Effector memory CD4-positive, alpha-beta T cell (primary cell): ENCODE measurements at regions not wholly inside any gene's neighbourhood (a gene's known extent, or its start where the extent isn't known, plus 50 kb on each side); places are given as distances from the start of the nearest gene placed in this dataset.

Experiments
- DNase-seq, 3 donors: peaks; one replicate each; pipeline ENCODE4 v3.0.0-alpha.2; 2020
- H3K27ac ChIP-seq: 2 replicates; pipeline ENCODE4 v1.7.0; 2013; ENCODE audit warnings: mild to moderate bottlenecking, low read length, moderate library complexity; ENCODE audit not compliant: insufficient read depth, poor library complexity, severe bottlenecking
- H3K27me3 ChIP-seq: replicated peaks from 2 replicates; pipeline ENCODE4 v1.7.0; 2013; ENCODE audit warnings: mild to moderate bottlenecking, low read length; ENCODE audit not compliant: insufficient read depth, control insufficient read depth, poor library complexity, severe bottlenecking
- H3K36me3 ChIP-seq: 2 replicates; pipeline ENCODE4 v1.7.0; 2013; ENCODE audit warnings: mild to moderate bottlenecking, low read length, moderate library complexity; ENCODE audit not compliant: control insufficient read depth, insufficient read depth
- H3K4me1 ChIP-seq: 2 replicates; pipeline ENCODE4 v1.7.0; 2013; ENCODE audit warnings: low read length, mild to moderate bottlenecking; ENCODE audit not compliant: control insufficient read depth, insufficient read depth, poor library complexity, severe bottlenecking
- H3K4me3 ChIP-seq: 2 replicates; pipeline ENCODE4 v1.7.0; 2013; ENCODE audit warnings: low read length, low read depth, mild to moderate bottlenecking; ENCODE audit not compliant: insufficient read depth, poor library complexity, severe bottlenecking
- H3K9me3 ChIP-seq: 2 replicates; pipeline ENCODE4 v1.7.0; 2013; ENCODE audit warnings: mild to moderate bottlenecking, low read length, moderate library complexity; ENCODE audit not compliant: control insufficient read depth

DNA sequence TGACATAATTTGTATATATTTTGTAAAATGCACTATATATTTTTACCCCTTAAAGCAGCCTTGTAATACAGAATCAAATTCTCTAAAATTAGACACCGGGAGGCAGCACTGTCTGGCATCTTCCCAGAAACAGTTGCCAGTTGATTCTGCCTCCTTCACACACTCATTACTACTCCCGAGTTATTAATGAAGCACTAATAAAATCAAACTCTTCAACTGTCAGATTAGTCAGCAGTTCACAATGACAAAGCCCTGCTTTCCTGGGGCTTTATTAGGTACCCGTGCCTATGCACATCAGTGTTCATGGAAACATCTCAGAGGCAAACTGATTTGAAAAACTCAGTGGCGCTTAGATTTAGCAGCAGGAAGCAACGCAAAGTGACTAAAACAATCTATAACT is 103.5 kb upstream of the VEGFC start:
- Histone ChIP-seq H3K27me3 (no peaks in the 10 kb centered on the region), H3K4me3 (no peak overlapping the region), H3K36me3 (no peaks in the 10 kb centered on the region), H3K27ac (no peak overlapping the region), H3K4me1 (no peaks in the 10 kb centered on the region), H3K9me3 (no peaks in the 10 kb centered on the region)
- no peak for DNase-seq

DNA sequence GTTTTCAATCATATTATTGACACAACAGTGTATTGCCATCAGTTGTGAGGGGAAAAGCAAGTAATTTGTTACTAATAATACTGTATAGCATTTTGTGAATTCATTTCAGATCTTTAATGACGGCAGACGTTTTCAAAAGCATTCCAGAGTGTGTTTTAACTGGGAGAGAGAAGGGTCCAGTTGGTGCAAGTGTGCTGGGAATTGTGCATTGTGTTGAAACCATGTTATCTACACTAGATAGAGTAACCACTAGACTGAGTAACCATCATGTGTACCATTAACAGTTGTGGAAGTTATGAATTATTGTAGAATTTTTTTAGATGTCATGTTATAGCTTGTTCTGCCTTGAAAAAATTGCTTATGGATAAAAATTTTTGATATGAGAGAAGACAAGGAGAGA is 104.5 kb upstream of the VEGFC start:
- H3K27me3 ChIP-seq, result no peaks in the 10 kb centered on the region
- H3K36me3 ChIP-seq, result no peaks in the 10 kb centered on the region
- DNase-seq, result no peak
- H3K4me3 ChIP-seq, result no peak overlapping the region
- no peaks in the 10 kb centered on the region for H3K4me1 ChIP-seq
- H3K9me3 ChIP-seq, result no peaks in the 10 kb centered on the region
- H3K27ac ChIP-seq, result no peak overlapping the region

DNA sequence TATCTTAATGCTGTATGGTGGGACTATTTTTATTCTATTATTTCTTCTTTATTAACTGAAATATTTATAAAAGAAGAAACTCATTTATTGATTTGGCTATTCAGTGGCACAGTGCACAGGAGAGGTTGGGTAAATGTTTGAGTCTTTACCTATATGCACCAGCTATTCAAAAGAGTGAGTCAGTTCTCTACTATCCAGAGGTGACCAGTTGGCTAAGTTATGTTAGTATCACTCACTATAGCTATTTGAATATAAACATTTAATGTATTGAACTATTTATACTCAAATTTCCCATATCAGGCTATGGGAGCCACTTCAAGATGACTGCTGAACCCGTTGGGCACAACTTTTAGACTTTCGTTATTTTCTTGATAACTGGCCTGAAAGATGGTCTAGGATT is 106.1 kb upstream of the VEGFC start:
- no peak for DNase-seq
- no peak overlapping the region for H3K4me3 ChIP-seq
- H3K36me3 ChIP-seq, result no peaks in the 10 kb centered on the region
- no peaks in the 10 kb centered on the region for H3K9me3 ChIP-seq
- no peaks in the 10 kb centered on the region for H3K4me1 ChIP-seq
- H3K27me3 ChIP-seq, result no peaks in the 10 kb centered on the region
- H3K27ac ChIP-seq, result no peak overlapping the region

DNA sequence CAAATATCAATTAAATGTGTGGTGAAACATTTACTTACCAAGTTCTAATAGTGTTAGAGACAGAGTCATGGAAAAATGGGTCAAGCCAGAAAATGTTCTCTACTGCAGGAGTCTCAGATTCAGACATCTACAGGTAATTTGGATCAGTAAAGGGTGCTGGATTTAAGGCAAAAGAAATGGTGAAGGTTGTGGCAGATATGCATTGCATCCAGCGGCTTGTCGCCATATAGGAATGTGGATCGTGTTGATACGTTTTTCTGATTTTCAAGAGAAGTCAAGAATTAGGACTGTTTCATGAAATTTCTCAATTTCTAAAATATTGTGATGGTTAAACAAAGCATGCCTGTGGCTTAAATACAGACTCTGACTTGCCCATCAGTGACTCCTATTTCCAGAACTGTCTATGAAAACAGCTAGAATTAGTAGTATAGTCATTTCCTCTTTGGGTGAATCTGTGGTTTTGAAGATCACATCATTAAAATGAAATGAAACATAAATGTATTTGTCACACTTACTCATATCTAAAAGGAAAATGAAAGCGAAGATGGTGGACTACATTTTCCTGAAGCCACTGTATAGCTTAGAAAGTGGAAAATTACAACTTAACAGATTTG is 110.1 kb upstream of the VEGFC start:
- Histone ChIP-seq H3K9me3 (no peaks in the 10 kb centered on the region), H3K4me3 (no peak overlapping the region), H3K36me3 (no peaks in the 10 kb centered on the region), H3K27ac (no peak overlapping the region), H3K27me3 (no peaks in the 10 kb centered on the region), H3K4me1 (no peaks in the 10 kb centered on the region)
- DNase-seq, result no peak

DNA sequence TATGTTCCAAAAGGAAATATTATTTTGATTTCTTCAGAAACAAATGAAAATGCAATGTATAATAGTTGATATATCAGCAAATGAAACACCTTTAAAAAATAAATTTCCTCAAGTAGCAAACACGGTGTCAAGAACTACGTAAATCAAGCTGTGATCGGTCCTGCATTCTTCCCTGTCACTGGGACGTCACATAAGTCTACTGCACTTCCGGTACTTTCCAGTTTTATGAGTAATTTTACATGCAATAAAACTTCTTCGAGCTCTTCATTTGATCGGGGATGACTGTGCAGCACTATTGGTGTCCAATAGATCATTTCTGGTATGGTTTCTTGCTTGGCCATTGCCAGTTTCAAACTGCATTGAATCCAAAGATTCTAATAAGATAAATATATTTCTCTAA is 114.0 kb upstream of the VEGFC start:
- H3K27me3 ChIP-seq, result no peaks in the 10 kb centered on the region
- no peaks in the 10 kb centered on the region for H3K9me3 ChIP-seq
- DNase-seq, result no peak
- no peak overlapping the region for H3K4me3 ChIP-seq
- H3K36me3 ChIP-seq, result no peaks in the 10 kb centered on the region
- no peaks in the 10 kb centered on the region for H3K4me1 ChIP-seq
- H3K27ac ChIP-seq, result no peak overlapping the region

DNA sequence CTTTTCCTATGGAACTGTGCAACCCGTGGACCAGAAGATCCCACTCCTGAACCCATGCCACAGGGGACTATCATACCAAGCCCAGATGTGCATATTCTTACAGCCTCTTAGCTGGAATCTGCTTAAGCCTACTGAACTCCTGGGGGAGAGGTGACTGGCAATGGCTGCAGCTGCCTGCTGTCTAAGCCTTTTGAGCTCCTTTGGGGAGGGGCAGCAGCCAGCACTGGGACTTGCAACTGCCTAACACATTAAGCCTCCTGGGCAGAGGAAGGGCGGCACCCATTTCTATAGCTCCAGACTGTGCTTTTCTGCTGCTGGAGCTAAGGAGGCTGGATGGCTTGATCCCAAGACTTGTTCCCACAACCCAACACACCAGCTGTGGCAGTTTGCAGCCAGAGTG is 117.9 kb upstream of the VEGFC start:
- DNase-seq, result no peak
- no peaks in the 10 kb centered on the region for H3K4me1 ChIP-seq

DNA sequence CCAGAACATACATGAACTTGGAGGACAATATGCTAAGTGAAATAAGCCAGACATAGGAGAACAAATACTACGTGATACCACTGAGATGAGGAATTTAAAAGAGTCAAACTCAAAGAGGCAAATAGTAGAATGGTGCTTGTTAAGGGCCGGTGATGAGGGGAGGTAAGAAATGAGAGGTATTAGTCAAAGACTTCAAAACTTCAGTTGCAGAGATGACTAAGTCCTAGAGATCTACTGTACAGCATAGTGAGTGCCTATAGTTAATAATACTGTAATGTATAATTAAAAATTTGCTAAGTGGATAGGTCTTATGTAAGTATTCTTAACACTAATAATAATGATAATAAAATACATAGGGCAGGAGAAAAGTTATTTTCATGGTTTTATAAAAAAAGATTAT is 126.9 kb upstream of the VEGFC start:
- Histone ChIP-seq H3K9me3 (no peaks in the 10 kb centered on the region), H3K4me3 (no peak overlapping the region), H3K36me3 (no peaks in the 10 kb centered on the region), H3K27me3 (no peaks in the 10 kb centered on the region), H3K4me1 (no peaks in the 10 kb centered on the region), H3K27ac (no peak overlapping the region)
- DNase-seq, result no peak

More for the DNA sequence above, 117.9 kb upstream of the VEGFC start:
- Histone ChIP-seq H3K9me3 (no peaks in the 10 kb centered on the region), H3K36me3 (no peaks in the 10 kb centered on the region), H3K4me3 (no peak overlapping the region), H3K27ac (no peak overlapping the region), H3K27me3 (no peaks in the 10 kb centered on the region)

DNA sequence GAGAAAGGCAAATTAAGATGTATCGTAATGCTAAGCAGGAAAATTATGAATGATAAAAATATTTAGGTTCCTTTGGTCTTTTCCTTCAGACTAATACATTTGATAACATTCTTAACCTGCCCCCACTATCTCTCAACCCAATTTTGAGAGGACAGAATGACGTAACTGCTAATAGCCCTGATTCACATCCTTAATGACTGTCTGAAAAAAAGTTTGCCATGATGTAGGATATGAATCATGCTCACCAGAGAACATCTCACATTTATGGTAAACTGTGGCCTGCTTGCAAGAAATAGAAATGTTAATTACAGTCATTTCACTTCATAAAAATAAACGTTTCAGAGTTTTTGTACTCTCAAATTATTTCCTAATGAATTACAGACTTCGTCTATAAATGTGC is 128.0 kb upstream of the VEGFC start:
- H3K36me3 ChIP-seq, result no peaks in the 10 kb centered on the region
- no peak overlapping the region for H3K4me3 ChIP-seq
- DNase-seq, result no peak
- no peaks in the 10 kb centered on the region for H3K4me1 ChIP-seq
- no peaks in the 10 kb centered on the region for H3K27me3 ChIP-seq
- H3K27ac ChIP-seq, result no peak overlapping the region
- no peaks in the 10 kb centered on the region for H3K9me3 ChIP-seq

DNA sequence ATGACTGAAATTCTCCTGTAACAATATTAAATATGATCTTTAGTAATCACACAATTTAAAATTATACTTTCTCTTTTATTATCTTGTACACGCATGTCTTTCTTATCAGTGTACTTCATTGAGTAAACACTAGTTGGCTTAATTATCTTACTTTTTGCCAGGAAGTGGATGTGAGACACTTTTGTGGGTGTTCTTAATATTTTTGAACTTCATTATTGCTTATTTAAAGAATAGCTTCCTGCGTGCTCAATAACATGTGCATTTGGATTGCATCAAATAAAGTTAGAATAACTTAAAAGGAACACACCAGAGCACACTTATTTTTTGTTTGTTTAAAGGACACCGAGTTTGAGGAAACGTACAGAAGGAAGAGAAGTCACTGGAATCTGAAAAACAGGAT is 128.5 kb upstream of the VEGFC start:
- no peak for DNase-seq
- H3K9me3 ChIP-seq, result no peaks in the 10 kb centered on the region
- no peaks in the 10 kb centered on the region for H3K27me3 ChIP-seq
- no peak overlapping the region for H3K4me3 ChIP-seq
- no peaks in the 10 kb centered on the region for H3K4me1 ChIP-seq
- no peaks in the 10 kb centered on the region for H3K36me3 ChIP-seq
- no peak overlapping the region for H3K27ac ChIP-seq

DNA sequence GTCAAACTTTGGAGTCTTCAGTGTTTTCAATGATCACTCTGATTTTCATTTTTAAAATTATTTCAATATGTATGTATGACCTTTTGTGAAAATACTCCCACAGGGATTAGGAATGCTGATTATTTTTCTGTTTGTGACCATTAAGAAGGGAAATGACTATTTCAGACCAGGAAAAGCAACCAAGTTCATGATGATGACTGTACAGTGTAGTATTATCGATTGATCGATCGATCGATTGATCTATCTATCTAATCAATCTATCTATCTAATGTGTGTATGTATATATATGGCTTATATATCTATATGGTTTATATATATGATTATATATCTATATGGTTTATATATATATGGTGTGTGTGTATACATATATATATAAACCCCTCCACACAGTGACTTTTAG is 131.5 kb upstream of the VEGFC start:
- no peak for DNase-seq
- no peak overlapping the region for H3K4me3 ChIP-seq
- H3K9me3 ChIP-seq, result no peaks in the 10 kb centered on the region
- no peaks in the 10 kb centered on the region for H3K4me1 ChIP-seq
- H3K27me3 ChIP-seq, result no peaks in the 10 kb centered on the region
- no peaks in the 10 kb centered on the region for H3K36me3 ChIP-seq
- H3K27ac ChIP-seq, result no peak overlapping the region

DNA sequence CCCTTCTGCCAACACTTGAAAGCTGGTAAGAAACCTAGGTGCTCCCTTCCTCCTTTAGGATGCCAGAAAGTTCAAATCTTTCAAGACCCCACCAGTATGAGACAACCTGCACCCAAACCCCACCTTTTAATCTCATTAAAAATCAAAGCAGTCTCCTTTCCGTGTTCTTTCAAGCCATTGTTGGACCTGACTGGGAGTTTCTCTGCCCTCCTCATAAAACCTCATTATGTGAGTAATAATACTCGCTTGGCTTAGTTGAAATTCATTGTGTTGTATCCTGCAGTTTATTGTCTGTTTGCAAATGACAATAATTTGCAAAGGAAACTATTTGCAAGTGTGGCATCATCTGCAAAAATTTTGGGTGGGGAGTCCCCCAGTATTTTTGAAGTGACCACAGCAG is 133.2 kb upstream of the VEGFC start:
- H3K4me3 ChIP-seq, result no peak overlapping the region
- H3K36me3 ChIP-seq, result no peaks in the 10 kb centered on the region
- H3K27me3 ChIP-seq, result no peaks in the 10 kb centered on the region
- no peak overlapping the region for H3K27ac ChIP-seq
- no peaks in the 10 kb centered on the region for H3K9me3 ChIP-seq
- DNase-seq, result no peak
- H3K4me1 ChIP-seq, result no peaks in the 10 kb centered on the region
